ENCODE measurements at regions not wholly inside any gene's neighbourhood (a gene's known extent, or its start where the extent isn't known, plus 50 kb on each side); places are given as distances from the start of the nearest gene placed in this dataset.
"Not testable (repeated sequence)": the region's sequence is repeated elsewhere in the genome, so short reads cannot be mapped to it uniquely, and the experiment has no call there.

- DNase-seq = no peak
These were observed 1929.1 kb upstream of the PCDH20 start for GRCh38 chr13:63344711-63345110.

GRCh38 chr13:63337921-63338320, 1922.3 kb upstream of the PCDH20 start:
- no peak for DNase-seq

- no peak for DNase-seq
These were observed 1921.4 kb upstream of the PCDH20 start for GRCh38 chr13:63337041-63337440.

- DNase-seq = no peak
These were observed 1920.9 kb upstream of the PCDH20 start for GRCh38 chr13:63336549-63336948.

GRCh38 chr13:63327584-63327983, 1911.9 kb upstream of the PCDH20 start:
- DNase-seq = no peak

GRCh38 chr13:63323441-63323840, 1907.8 kb upstream of the PCDH20 start:
- DNase-seq = no peak

- DNase-seq = no peak
These were observed 1895.9 kb upstream of the PCDH20 start for GRCh38 chr13:63311587-63311986.

GRCh38 chr13:63308549-63309165, 1893.0 kb upstream of the PCDH20 start:
- no peak for DNase-seq

GRCh38 chr13:63307228-63307627, 1891.6 kb upstream of the PCDH20 start:
- no peak for DNase-seq

GRCh38 chr13:63305641-63306133, 1890.0 kb upstream of the PCDH20 start:
- no peak for DNase-seq

GRCh38 chr13:63304497-63304896, 1888.8 kb upstream of the PCDH20 start:
- no peak for DNase-seq

GRCh38 chr13:63299866-63300394, 1884.3 kb upstream of the PCDH20 start:
- DNase-seq = no peak

- no peak for DNase-seq
These were observed 1881.5 kb upstream of the PCDH20 start for GRCh38 chr13:63297163-63297562.

- no peak for DNase-seq
These were observed 1876.1 kb upstream of the PCDH20 start for GRCh38 chr13:63291701-63292100.

- DNase-seq = no peak
These were observed 1872.9 kb upstream of the PCDH20 start for GRCh38 chr13:63288576-63288975.

- no peak for DNase-seq
These were observed 1872.3 kb upstream of the PCDH20 start for GRCh38 chr13:63287926-63288325.

GRCh38 chr13:63285426-63285825, 1869.8 kb upstream of the PCDH20 start:
- DNase-seq = no peak

GRCh38 chr13:63279136-63279535, 1863.5 kb upstream of the PCDH20 start:
- DNase-seq = no peak

GRCh38 chr13:63274772-63275171, 1859.1 kb upstream of the PCDH20 start:
- no peak for DNase-seq

GRCh38 chr13:63249411-63250187, 1834.0 kb upstream of the PCDH20 start:
- DNase-seq = no peak

GRCh38 chr13:63236667-63237396, 1821.2 kb upstream of the PCDH20 start:
- DNase-seq = not testable (repeated sequence)

- not testable (repeated sequence) for DNase-seq
These were observed 1802.9 kb upstream of the PCDH20 start for GRCh38 chr13:63218596-63218995.

- no peak for DNase-seq
These were observed 1793.8 kb upstream of the PCDH20 start for GRCh38 chr13:63209330-63210017.
